ENCODE measurements at regions not wholly inside any gene's neighbourhood (a gene's known extent, or its start where the extent isn't known, plus 50 kb on each side); places are given as distances from the start of the nearest gene placed in this dataset.

DNA sequence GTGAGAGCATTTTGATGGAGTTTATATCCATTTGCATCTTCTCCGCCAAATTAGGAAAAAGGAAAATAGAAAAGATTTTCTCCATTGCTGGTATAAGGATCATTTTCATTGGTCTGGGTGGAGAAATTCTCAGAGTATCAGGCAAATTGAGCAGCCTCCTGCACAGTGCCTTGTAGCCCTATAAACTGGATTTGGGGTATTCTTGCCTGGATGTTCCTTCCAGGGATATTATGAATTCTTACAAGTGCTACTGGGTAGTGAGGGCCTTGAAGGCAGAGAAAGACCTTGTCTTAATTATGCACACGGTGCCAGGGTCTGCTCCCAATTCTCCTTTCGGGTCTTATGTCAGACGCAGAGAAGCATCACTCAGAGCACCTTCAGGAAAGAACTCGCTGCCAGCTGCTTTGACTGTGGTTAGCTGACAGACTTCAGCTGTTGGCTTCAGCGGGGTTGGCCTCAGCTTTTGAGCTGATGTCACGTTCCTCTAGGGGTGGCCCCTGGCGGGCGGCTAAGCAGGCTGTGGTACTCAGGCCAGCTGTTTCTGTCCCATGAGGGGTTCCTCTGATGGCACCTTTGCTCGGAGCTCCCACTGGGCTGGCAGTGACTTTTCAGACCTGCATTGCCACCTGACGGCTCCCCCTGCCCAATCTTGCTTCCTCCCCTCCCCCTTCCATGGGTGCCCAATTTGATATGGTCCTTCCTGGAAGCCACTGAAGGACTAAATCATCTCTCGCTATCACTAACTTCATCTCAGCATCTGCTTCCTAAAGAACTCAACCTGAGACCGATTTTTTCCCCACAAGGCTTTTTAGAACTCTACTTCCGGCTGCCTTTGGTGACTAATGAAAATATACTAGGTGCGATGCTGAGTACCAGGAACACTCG, 519.5 kb downstream of the BCOR start:
- peak overlapping the region; percentile 91 for H3K27ac Mint-ChIP-seq
- intact Hi-C loops (cut with micrococcal nuclease) = loop anchor here (1.0 to 10.0 kb wide), 6 partner anchors 19 to 381 kb away; no protein-coding TSS in a partner anchor

GRCh38 chrX:39580043-39580442, 517.7 kb downstream of the BCOR start:
- intact Hi-C loops (cut with micrococcal nuclease) = no loop called here
- H3K36me3 Mint-ChIP-seq (ENCODE audit: low read depth) = no peaks in the 10 kb centered on the region
- H3K27me3 Mint-ChIP-seq = no peaks in the 10 kb centered on the region
- DNase-seq = no peak
- no peak overlapping the region for H3K4me3 Mint-ChIP-seq
- no peak overlapping the region for H3K27ac Mint-ChIP-seq
- H3K4me1 Mint-ChIP-seq = peaks cover 23% of the 10 kb centered on the region
- H3K9me3 Mint-ChIP-seq = no peaks in the 10 kb centered on the region

More for the DNA sequence above, 519.5 kb downstream of the BCOR start:
- H3K4me1 Mint-ChIP-seq = peaks cover 23% of the 10 kb centered on the region
- peak; percentile 76 for DNase-seq
- no peaks in the 10 kb centered on the region for H3K27me3 Mint-ChIP-seq
- H3K9me3 Mint-ChIP-seq = no peaks in the 10 kb centered on the region
- no peaks in the 10 kb centered on the region for H3K36me3 Mint-ChIP-seq (ENCODE audit: low read depth)
- peak overlapping the region; percentile 60 for H3K4me3 Mint-ChIP-seq

GRCh38 chrX:39581411-39581810, 516.3 kb downstream of the BCOR start:
- intact Hi-C loops (cut with micrococcal nuclease) = no loop called here
- H3K36me3 Mint-ChIP-seq (ENCODE audit: low read depth) = no peaks in the 10 kb centered on the region
- no peak overlapping the region for H3K4me3 Mint-ChIP-seq
- H3K9me3 Mint-ChIP-seq = no peaks in the 10 kb centered on the region
- no peaks in the 10 kb centered on the region for H3K27me3 Mint-ChIP-seq
- no peak for DNase-seq
- peaks cover 21% of the 10 kb centered on the region for H3K4me1 Mint-ChIP-seq
- H3K27ac Mint-ChIP-seq = no peak overlapping the region

GRCh38 chrX:39582091-39582490, 515.7 kb downstream of the BCOR start:
- no peak for DNase-seq
- H3K4me1 Mint-ChIP-seq = peaks cover 19% of the 10 kb centered on the region
- no peak overlapping the region for H3K27ac Mint-ChIP-seq
- H3K36me3 Mint-ChIP-seq (ENCODE audit: low read depth) = no peaks in the 10 kb centered on the region
- no peak overlapping the region for H3K4me3 Mint-ChIP-seq
- H3K27me3 Mint-ChIP-seq = no peaks in the 10 kb centered on the region
- no peaks in the 10 kb centered on the region for H3K9me3 Mint-ChIP-seq
- intact Hi-C loops (cut with micrococcal nuclease) = no loop called here

DNA sequence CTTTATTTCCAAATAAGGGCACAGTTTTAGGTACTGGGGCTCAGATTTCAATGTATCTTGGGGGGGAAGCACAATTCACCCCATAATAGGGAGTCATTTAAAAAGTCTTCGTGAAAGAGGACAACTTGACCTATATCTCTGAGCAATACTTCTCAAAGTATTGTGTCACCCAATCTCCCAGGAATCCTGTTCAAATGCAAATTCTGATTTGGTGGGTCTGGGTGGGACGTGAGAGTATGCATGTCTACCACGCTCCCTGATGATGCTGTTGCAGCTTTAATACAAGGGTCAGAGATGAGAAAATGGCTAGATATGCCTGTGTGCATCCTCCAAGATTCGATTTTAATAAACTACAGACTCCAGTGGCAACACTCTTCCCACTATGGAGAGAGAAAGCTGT, 514.8 kb downstream of the BCOR start:
- Mint-ChIP-seq H3K4me3 (no peak overlapping the region), H3K9me3 (no peaks in the 10 kb centered on the region), H3K4me1 (peaks cover 12% of the 10 kb centered on the region), H3K27me3 (no peaks in the 10 kb centered on the region), H3K36me3 (ENCODE audit: low read depth) (no peaks in the 10 kb centered on the region), H3K27ac (no peak overlapping the region)
- intact Hi-C loops (cut with micrococcal nuclease) = no loop called here
- DNase-seq = no peak

DNA sequence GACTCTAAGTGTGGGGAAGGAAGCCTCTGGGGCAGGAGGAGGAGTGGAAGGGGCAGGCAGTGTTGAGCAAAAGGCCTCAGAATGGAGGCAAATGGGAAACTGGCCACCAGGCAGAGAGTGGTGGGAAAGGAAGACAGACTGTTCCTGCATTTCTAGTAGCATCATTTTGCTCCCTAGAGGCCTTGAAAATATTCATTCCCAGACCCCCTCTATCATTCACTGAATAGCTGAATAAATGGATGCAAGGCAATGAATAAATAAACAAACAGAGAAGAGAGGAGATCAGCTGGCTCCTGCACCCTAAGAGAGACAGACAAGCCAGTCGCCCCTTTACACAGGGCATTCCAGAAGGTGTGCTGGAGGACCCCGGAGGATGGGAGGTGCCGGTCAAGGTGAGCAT, 511.9 kb downstream of the BCOR start:
- H3K4me3 Mint-ChIP-seq = no peak overlapping the region
- DNase-seq = no peak
- H3K27me3 Mint-ChIP-seq = no peaks in the 10 kb centered on the region
- H3K36me3 Mint-ChIP-seq (ENCODE audit: low read depth) = no peaks in the 10 kb centered on the region
- intact Hi-C loops (cut with micrococcal nuclease) = no loop called here
- no peaks in the 10 kb centered on the region for H3K9me3 Mint-ChIP-seq
- peaks cover under 1% of the 10 kb centered on the region for H3K4me1 Mint-ChIP-seq
- H3K27ac Mint-ChIP-seq = no peak overlapping the region

DNA sequence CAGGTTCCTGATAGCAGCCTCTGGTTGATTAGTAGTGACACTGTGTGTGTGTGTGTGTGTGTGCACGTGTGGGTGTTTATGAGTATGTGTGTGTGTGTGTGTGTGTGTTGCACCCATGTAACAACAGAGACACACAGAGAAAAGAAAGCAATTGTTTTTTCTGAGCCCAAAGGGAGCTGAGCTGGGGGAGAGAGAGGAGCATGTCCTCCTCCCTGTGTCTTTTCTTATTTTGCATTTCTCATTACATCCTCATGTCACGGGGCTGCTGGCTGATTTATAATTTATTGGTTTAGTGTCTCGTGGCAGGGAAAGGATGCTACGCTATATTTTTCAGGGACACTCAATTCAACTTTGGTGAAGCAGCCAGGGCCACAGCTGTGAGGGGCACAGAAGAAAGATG, 511.4 kb downstream of the BCOR start:
- no peak overlapping the region for H3K27ac Mint-ChIP-seq
- no peaks in the 10 kb centered on the region for H3K27me3 Mint-ChIP-seq
- H3K4me3 Mint-ChIP-seq = no peak overlapping the region
- DNase-seq = no peak
- no peaks in the 10 kb centered on the region for H3K9me3 Mint-ChIP-seq
- no peaks in the 10 kb centered on the region for H3K36me3 Mint-ChIP-seq (ENCODE audit: low read depth)
- intact Hi-C loops (cut with micrococcal nuclease) = no loop called here
- no peaks in the 10 kb centered on the region for H3K4me1 Mint-ChIP-seq

DNA sequence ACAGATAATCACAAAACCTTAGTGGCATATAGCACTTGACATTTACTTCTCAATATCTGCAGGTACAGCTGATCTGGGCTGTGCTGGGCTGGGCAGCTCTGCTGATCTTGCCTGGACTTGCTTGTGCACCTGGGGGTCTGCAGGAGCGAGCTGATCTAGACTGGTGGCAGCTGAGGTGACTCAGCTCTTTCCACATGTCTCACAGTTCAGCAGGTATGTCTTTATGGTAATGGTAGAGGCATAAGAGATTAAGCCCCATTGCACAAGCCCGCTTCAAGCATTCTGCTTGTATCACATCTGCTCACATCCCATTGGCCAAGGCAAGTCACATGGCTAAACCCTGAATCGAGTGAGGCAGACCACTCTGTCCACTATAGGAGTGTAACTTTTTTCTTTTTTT, 506.7 kb downstream of the BCOR start:
- H3K27ac Mint-ChIP-seq = no peak overlapping the region
- H3K27me3 Mint-ChIP-seq = no peaks in the 10 kb centered on the region
- no peaks in the 10 kb centered on the region for H3K9me3 Mint-ChIP-seq
- intact Hi-C loops (cut with micrococcal nuclease) = no loop called here
- no peak overlapping the region for H3K4me3 Mint-ChIP-seq
- no peaks in the 10 kb centered on the region for H3K4me1 Mint-ChIP-seq
- no peaks in the 10 kb centered on the region for H3K36me3 Mint-ChIP-seq (ENCODE audit: low read depth)
- DNase-seq = no peak

DNA sequence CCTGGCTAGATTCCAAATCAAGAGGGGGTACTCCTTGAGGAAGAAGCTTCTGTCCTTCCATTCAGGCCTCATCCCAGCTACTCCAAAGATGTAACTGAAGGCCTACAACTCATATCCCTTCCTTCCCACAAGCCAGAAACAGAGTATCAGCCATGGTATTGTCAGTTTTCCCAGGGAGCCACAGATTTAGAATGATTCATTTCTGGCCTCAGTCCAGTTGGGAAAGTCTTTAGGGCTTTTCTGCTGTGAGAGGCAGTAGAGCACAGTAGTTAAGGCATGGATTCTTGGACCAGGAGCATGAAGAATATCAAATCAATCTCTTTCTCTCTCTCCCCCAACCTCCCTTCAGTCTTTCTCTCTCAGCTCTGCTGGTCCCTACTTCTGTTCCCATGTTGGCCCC, 505.0 kb downstream of the BCOR start:
- Mint-ChIP-seq H3K27me3 (no peaks in the 10 kb centered on the region), H3K4me1 (peaks cover 2% of the 10 kb centered on the region), H3K36me3 (ENCODE audit: low read depth) (no peaks in the 10 kb centered on the region), H3K9me3 (no peaks in the 10 kb centered on the region), H3K4me3 (no peak overlapping the region), H3K27ac (no peak overlapping the region)
- intact Hi-C loops (cut with micrococcal nuclease) = no loop called here
- no peak for DNase-seq

- no peak for DNase-seq
- intact Hi-C loops (cut with micrococcal nuclease) = loop anchor here (2.0 kb wide), 1 partner anchor 17 kb away; no protein-coding TSS in a partner anchor
- H3K27me3 Mint-ChIP-seq = no peaks in the 10 kb centered on the region
- H3K9me3 Mint-ChIP-seq = no peaks in the 10 kb centered on the region
- no peak overlapping the region for H3K4me3 Mint-ChIP-seq
- H3K36me3 Mint-ChIP-seq (ENCODE audit: low read depth) = no peaks in the 10 kb centered on the region
- H3K27ac Mint-ChIP-seq = no peak overlapping the region
- peaks cover 5% of the 10 kb centered on the region for H3K4me1 Mint-ChIP-seq
These were observed 501.8 kb downstream of the BCOR start for GRCh38 chrX:39595977-39596376.

GRCh38 chrX:39596437-39596836, 501.3 kb downstream of the BCOR start:
- no peaks in the 10 kb centered on the region for H3K9me3 Mint-ChIP-seq
- intact Hi-C loops (cut with micrococcal nuclease) = loop anchor here (2.0 kb wide), 1 partner anchor 18 kb away; no protein-coding TSS in a partner anchor
- no peaks in the 10 kb centered on the region for H3K36me3 Mint-ChIP-seq (ENCODE audit: low read depth)
- H3K4me1 Mint-ChIP-seq = peaks cover 5% of the 10 kb centered on the region
- no peaks in the 10 kb centered on the region for H3K27me3 Mint-ChIP-seq
- DNase-seq = no peak
- no peak overlapping the region for H3K4me3 Mint-ChIP-seq
- H3K27ac Mint-ChIP-seq = no peak overlapping the region

DNA sequence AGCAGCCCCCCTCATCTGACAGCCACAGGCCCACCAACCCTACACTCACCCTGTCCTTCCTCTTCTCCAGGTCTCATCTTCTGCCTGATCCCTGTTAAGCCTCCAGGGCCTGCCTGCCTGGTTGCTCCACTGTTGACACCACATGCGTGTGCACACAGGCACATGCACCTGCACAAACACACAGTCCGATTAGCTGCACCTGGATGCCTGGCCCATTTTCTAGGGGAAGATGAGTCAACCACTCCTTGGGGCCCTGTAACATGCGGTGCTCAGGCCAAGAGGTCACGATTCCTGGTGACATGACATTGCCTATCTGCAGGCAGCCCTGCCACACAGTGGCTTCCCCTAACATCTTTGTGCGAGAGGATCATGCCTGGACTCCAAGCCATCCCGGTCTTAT, 498.4 kb downstream of the BCOR start:
- H3K36me3 Mint-ChIP-seq (ENCODE audit: low read depth) = no peaks in the 10 kb centered on the region
- intact Hi-C loops (cut with micrococcal nuclease) = no loop called here
- no peaks in the 10 kb centered on the region for H3K27me3 Mint-ChIP-seq
- H3K4me3 Mint-ChIP-seq = no peak overlapping the region
- no peak for DNase-seq
- peaks cover 5% of the 10 kb centered on the region for H3K4me1 Mint-ChIP-seq
- H3K9me3 Mint-ChIP-seq = peaks cover 3% of the 10 kb centered on the region
- no peak overlapping the region for H3K27ac Mint-ChIP-seq

GRCh38 chrX:39600222-39600621, 497.5 kb downstream of the BCOR start:
- peaks cover 3% of the 10 kb centered on the region for H3K9me3 Mint-ChIP-seq
- H3K36me3 Mint-ChIP-seq (ENCODE audit: low read depth) = no peaks in the 10 kb centered on the region
- peaks cover 2% of the 10 kb centered on the region for H3K27me3 Mint-ChIP-seq
- no peak overlapping the region for H3K27ac Mint-ChIP-seq
- intact Hi-C loops (cut with micrococcal nuclease) = no loop called here
- peaks cover 5% of the 10 kb centered on the region for H3K4me1 Mint-ChIP-seq
- no peak for DNase-seq
- H3K4me3 Mint-ChIP-seq = no peak overlapping the region

- no peak for DNase-seq
- Mint-ChIP-seq H3K27me3 (peaks cover 2% of the 10 kb centered on the region), H3K27ac (no peak overlapping the region), H3K4me1 (peaks cover 4% of the 10 kb centered on the region), H3K9me3 (peaks cover 3% of the 10 kb centered on the region), H3K4me3 (no peak overlapping the region), H3K36me3 (ENCODE audit: low read depth) (no peaks in the 10 kb centered on the region)
- intact Hi-C loops (cut with micrococcal nuclease) = no loop called here
These were observed 496.3 kb downstream of the BCOR start for GRCh38 chrX:39601231-39602177.
